ENCODE measurements at regions not wholly inside any gene's neighbourhood (a gene's known extent, or its start where the extent isn't known, plus 50 kb on each side); places are given as distances from the start of the nearest gene placed in this dataset.

- TF ChIP-seq REST (IDR thresholded peaks at IDR 0.05; ENCODE audit: insufficient read depth in 1 of 2, low read depth in 2 of 2, low read length in 1 of 2) (no peak), POLR2AphosphoS5 (IDR thresholded peaks at IDR 0.05; ENCODE audit: low read depth, low read length) (no peak), CTCF (IDR thresholded peaks at IDR 0.05) (no peak), TCF7L2 (IDR thresholded peaks at IDR 0.05; ENCODE audit: low read depth, low read length) (no peak), SIN3A (IDR thresholded peaks at IDR 0.05; ENCODE audit: borderline replicate concordance, insufficient read depth, low read depth, low read length) (no peak)
Measured at GRCh38 chr6:14706378-14706929, 539.4 kb upstream of the JARID2 start.
